Femur (tissue), 1 donor: ENCODE measurements at regions not wholly inside any gene's neighbourhood (a gene's known extent, or its start where the extent isn't known, plus 50 kb on each side); places are given as distances from the start of the nearest gene placed in this dataset.
"Not testable (repeated sequence)": the region's sequence is repeated elsewhere in the genome, so short reads cannot be mapped to it uniquely, and the experiment has no call there.

Experiments used
- DNase-seq: peaks from one replicate; pipeline ENCODE4 v3.0.0-alpha.2; 2017

- DNase-seq: no peak
Measured at GRCh38 chr1:45258059-45258650, 51.8 kb upstream of the ZSWIM5 start.

- DNase-seq: no peak
Measured at GRCh38 chr1:45259053-45259452, 52.6 kb upstream of the ZSWIM5 start.

GRCh38 chr1:45260244-45260643 lies 53.8 kb upstream of the ZSWIM5 start:
- DNase-seq: no peak

GRCh38 chr1:45263132-45263531 lies 56.7 kb upstream of the ZSWIM5 start:
- DNase-seq: no peak

GRCh38 chr1:45265244-45265643 lies 58.8 kb upstream of the ZSWIM5 start:
- no peak for DNase-seq

GRCh38 chr1:45266151-45266801 lies 59.9 kb upstream of the ZSWIM5 start:
- peak; percentile 48 for DNase-seq

GRCh38 chr1:45268310-45268709 lies 58.4 kb upstream of the HPDL start:
- DNase-seq: not testable (repeated sequence)

- DNase-seq: not testable (repeated sequence)
Measured at GRCh38 chr1:45272267-45272666, 54.4 kb upstream of the HPDL start.

GRCh38 chr1:45272913-45273371 lies 53.8 kb upstream of the HPDL start:
- no peak for DNase-seq

GRCh38 chr1:45275054-45275453 lies 51.6 kb upstream of the HPDL start:
- no peak for DNase-seq
